ENCODE measurements at regions not wholly inside any gene's neighbourhood (a gene's known extent, or its start where the extent isn't known, plus 50 kb on each side); places are given as distances from the start of the nearest gene placed in this dataset.

DNA sequence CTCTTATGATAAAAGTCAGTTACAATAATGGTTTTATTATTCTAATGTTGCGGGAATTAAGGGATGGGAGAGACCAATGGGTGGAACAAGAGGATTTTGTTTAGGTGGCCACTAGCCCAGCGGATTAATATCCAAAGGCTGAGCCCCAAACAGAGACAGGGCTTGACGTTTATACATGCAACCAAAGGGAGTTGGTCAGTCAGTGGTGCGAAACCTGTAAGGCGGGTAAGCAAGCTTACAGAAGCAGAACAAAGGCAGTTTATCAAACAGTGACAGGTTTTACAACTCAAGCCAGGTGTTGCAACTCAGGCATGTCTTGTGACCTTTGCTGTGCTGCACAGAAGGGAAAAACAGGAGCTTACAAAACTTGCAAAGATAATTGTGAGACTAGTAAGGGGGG, 622.9 kb upstream of the MBL2 start:
- ChIA-PET RAD21 (ENCODE audit: low non-redundant PET in 1 of 2, low total read pairs in 2 of 2, uncharacterized antibody in 2 of 2, unreplicated experiment in 2 of 2) (no interaction called here), CTCF (no interaction called here), POLR2A (no interaction called here)
- intact Hi-C loops (cut with micrococcal nuclease), result no loop called here
- Histone ChIP-seq H3K79me2 (ENCODE audit: insufficient read depth, low read length) (no peaks in the 10 kb centered on the region), H3K9me3 (ENCODE audit: control insufficient read depth in 1 of 2, insufficient read depth in 1 of 2, low read depth in 1 of 2, low read length in 2 of 2) (peaks cover 11 to 22% of the 10 kb centered on the region in 2 experiments; a peak in 2 of 4 replicates), H3K9ac (ENCODE audit: low read length) (no peak overlapping the region), H3K36me3 (ENCODE audit: control insufficient read depth in 1 of 2, insufficient read depth in 2 of 2, low read length in 2 of 2) (no peaks in the 10 kb centered on the region), H3K4me3 (replicated peaks in 1 of 2; ENCODE audit: low read depth in 1 of 2, low read length in 2 of 2) (no peak overlapping the region), H3K4me1 (ENCODE audit: control insufficient read depth in 1 of 2, insufficient read depth in 2 of 2, low read length in 2 of 2) (no peaks in the 10 kb centered on the region), H2AFZ (ENCODE audit: low read depth, low read length, poor library complexity, severe bottlenecking) (no peak overlapping the region), H3K9me2 (ENCODE audit: insufficient read depth) (no peaks in the 10 kb centered on the region), H3K4me2 (ENCODE audit: low read length) (no peak overlapping the region), H4K20me1 (ENCODE audit: insufficient read depth) (no peaks in the 10 kb centered on the region), H3K27me3 (ENCODE audit: insufficient read depth, low read length) (no peaks in the 10 kb centered on the region), H3K27ac (ENCODE audit: low read depth, low read length) (no peak overlapping the region)
- ATAC-seq (no peak), DNase-seq (ENCODE audit: low read depth, low spot score) (no peak)
- TF ChIP-seq CTCF (IDR thresholded peaks at IDR 0.05 in 2 of 3, conservative IDR thresholded peaks at IDR 0.05 in 1 of 3; ENCODE audit: borderline replicate concordance in 1 of 3, insufficient read depth in 1 of 3, low read depth in 2 of 3, low read length in 2 of 3) (no peak), SIN3A (IDR thresholded peaks at IDR 0.05; ENCODE audit: low read depth) (no peak), REST (IDR thresholded peaks at IDR 0.05; ENCODE audit: low read depth) (no peak), TCF7L2 (IDR thresholded peaks at IDR 0.05; ENCODE audit: borderline replicate concordance, extremely low read depth, insufficient read depth, insufficient read length) (no peak)
- no TSS peak for BruUV-seq (replicated peaks)
